Panc1 (cell line): ENCODE measurements at regions not wholly inside any gene's neighbourhood (a gene's known extent, or its start where the extent isn't known, plus 50 kb on each side); places are given as distances from the start of the nearest gene placed in this dataset.

ENCODE experiments used
- ATAC-seq: fragments of 200-7000 bp; cut with Tn5 transposase; 2 replicates; pipeline ENCODE4 v1.9.1; 2020; ENCODE audit warnings: mild to moderate bottlenecking, moderate library complexity
- BruUV-seq: library from RNA; stranded (reverse); fragments of 400-500 nt; replicated peaks from 2 replicates; lab custom pipeline; 2021; lab: Mats Ljungman, UMichigan
- CTCF ChIA-PET: fragments of 300-600 bp; sonication (Branson Sonifier 250); formaldehyde crosslinking; loops from one replicate; lab custom pipeline; 2022; ENCODE audit warnings: antibody characterized with exemption; lab: Charles Lee
- POLR2A ChIA-PET: fragments of 300-600 bp; sonication (Branson Sonifier 250); formaldehyde crosslinking; loops from one replicate; lab custom pipeline; 2022; ENCODE audit warnings: antibody characterized with exemption; lab: Charles Lee
- DNase-seq: peaks from one replicate; pipeline ENCODE4 v3.0.0-alpha.2; 2010; ENCODE audit warnings: low read depth, low spot score
- H3K27ac ChIP-seq: 2 replicates; pipeline ENCODE4 v1.5.1; 2011; ENCODE audit warnings: mild to moderate bottlenecking, low read length, inconsistent platforms
- H3K27me3 ChIP-seq: fragments of 200-500 bp; sonication (Bioruptor generic); 2 replicates; pipeline ENCODE4 v1.6.0; 2014; ENCODE audit warnings: low read length, inconsistent platforms; ENCODE audit not compliant: control insufficient read depth, insufficient read depth
- H3K36me3 ChIP-seq: fragments of 200-500 bp; sonication (Bioruptor generic); 2 replicates; pipeline ENCODE4 v1.5.1; 2014; ENCODE audit warnings: inconsistent platforms, mild to moderate bottlenecking, low read length, moderate library complexity; ENCODE audit not compliant: control insufficient read depth, insufficient read depth
- H3K4me1 ChIP-seq: 2 replicates; pipeline ENCODE4 v1.5.1; 2011; ENCODE audit warnings: inconsistent platforms, mild to moderate bottlenecking, low read length, moderate library complexity; ENCODE audit not compliant: control insufficient read depth, insufficient read depth
- H3K4me3 ChIP-seq, 2 experiments: 2 replicates each; pipeline ENCODE4 v1.5.1; 2011 to 2012; ENCODE audit warnings: low read depth in 2 of 2, low read length in 2 of 2, mild to moderate bottlenecking in 2 of 2, inconsistent platforms in 1 of 2, moderate library complexity in 1 of 2
- H3K9me3 ChIP-seq: fragments of 200-500 bp; sonication (Bioruptor generic); 2 replicates; pipeline ENCODE4 v1.5.1; 2014; ENCODE audit warnings: low read depth, mild to moderate bottlenecking, inconsistent platforms, low read length, moderate library complexity; ENCODE audit not compliant: control insufficient read depth, insufficient read depth
- CTCF ChIP-seq: fragments of 450-650 bp; IDR thresholded peaks from 2 replicates; pipeline ENCODE4 v1.5.1; 2017; ENCODE audit warnings: mild to moderate bottlenecking
- POLR2AphosphoS5 ChIP-seq: IDR thresholded peaks from 2 replicates; pipeline ENCODE4 v1.6.1; 2012; ENCODE audit warnings: mild to moderate bottlenecking, low read depth, low read length, moderate library complexity
- REST ChIP-seq, 2 experiments: IDR thresholded peaks; 2 replicates each; pipeline ENCODE4 v1.6.1; 2011 to 2012; ENCODE audit warnings: low read depth in 2 of 2, control low read depth in 1 of 2, low read length in 1 of 2, mild to moderate bottlenecking in 1 of 2, moderate library complexity in 1 of 2; ENCODE audit not compliant: insufficient read depth in 1 of 2
- SIN3A ChIP-seq: IDR thresholded peaks from 2 replicates; pipeline ENCODE4 v1.6.1; 2012; ENCODE audit warnings: low read depth, mild to moderate bottlenecking, low read length, moderate library complexity, borderline replicate concordance; ENCODE audit not compliant: insufficient read depth
- TCF7L2 ChIP-seq: IDR thresholded peaks from 2 replicates; pipeline ENCODE4 v1.6.1; 2011; ENCODE audit warnings: mild to moderate bottlenecking, low read depth, low read length, inconsistent platforms
- in situ Hi-C: cut with HindIII; loops from 2 replicates; pipeline ENCODE4 v1.10.0; 2016; ENCODE audit warnings: low sequenced_read_pairs, low pct_unique_long_range_greater_than_20kb
- intact Hi-C: fragments of 100-400 bp; cut with micrococcal nuclease; formaldehyde crosslinking; loops from one replicate; pipeline ENCODE4 v1.10.0; 2022; ENCODE audit not compliant: unreplicated experiment

GRCh38 chr17:72567774-72568173 lies 447.0 kb downstream of the SOX9 start:
- Histone ChIP-seq H3K27ac (peak overlapping the region; percentile 90), H3K9me3 (no peaks in the 10 kb centered on the region), H3K4me1 (peaks cover 87% of the 10 kb centered on the region), H3K27me3 (no peaks in the 10 kb centered on the region), H3K36me3 (no peaks in the 10 kb centered on the region), H3K4me3 (peak overlapping the region; percentile 29 to 58)
- DNase-seq (no peak), ATAC-seq (peak; percentile 7)
- in situ Hi-C loops = no loop called here
- POLR2A ChIA-PET = no interaction called here
- CTCF ChIA-PET = interaction anchor here (1.5 kb wide), 1 partner anchor 11 kb away, joined by 5 read pairs; no protein-coding TSS in a partner anchor
- BruUV-seq = no TSS peak
- intact Hi-C loops = loop anchor here (10.0 kb wide), 1 partner anchor 117 kb away; no protein-coding TSS in a partner anchor
- TF ChIP-seq REST (IDR thresholded peaks at IDR 0.05; ENCODE audit: insufficient read depth in 1 of 2, low read depth in 2 of 2, low read length in 1 of 2) = no peak
- no peak for TF ChIP-seq POLR2AphosphoS5
- TF ChIP-seq SIN3A = no peak
- TF ChIP-seq TCF7L2 = no peak
- TF ChIP-seq CTCF = no peak

GRCh38 chr17:72569148-72569946 lies 448.5 kb downstream of the SOX9 start:
- Histone ChIP-seq H3K27ac (peak overlapping the region; percentile 90), H3K4me1 (peaks cover 89% of the 10 kb centered on the region), H3K9me3 (no peaks in the 10 kb centered on the region), H3K36me3 (no peaks in the 10 kb centered on the region), H3K4me3 (no peak overlapping the region; a peak in 1 of 4 replicates), H3K27me3 (no peaks in the 10 kb centered on the region)
- no peak for TF ChIP-seq CTCF
- no peak for TF ChIP-seq SIN3A
- TF ChIP-seq POLR2AphosphoS5 = no peak
- TF ChIP-seq REST (IDR thresholded peaks at IDR 0.05; ENCODE audit: insufficient read depth in 1 of 2, low read depth in 2 of 2, low read length in 1 of 2) = no peak
- TF ChIP-seq TCF7L2 = no peak
- ATAC-seq (0 out of 2 replicates have a peak, but pooled peaks have one; percentile 5), DNase-seq (no peak)
- intact Hi-C loops (loop anchor here (10.0 kb wide), 1 partner anchor 115 kb away; no protein-coding TSS in a partner anchor), in situ Hi-C loops (no loop called here)
- CTCF ChIA-PET = interaction anchor here (0.7 to 1.0 kb wide), 3 partner anchors 9 to 123 kb away, joined by 3 to 7 read pairs (median 3); no protein-coding TSS in a partner anchor
- POLR2A ChIA-PET = interaction anchor here (0.7 to 1.0 kb wide), 2 partner anchors 17 to 24 kb away, joined by 3 read pairs; no protein-coding TSS in a partner anchor
- no TSS peak for BruUV-seq
